Neural progenitor cell (in vitro differentiated cells): ENCODE measurements at regions not wholly inside any gene's neighbourhood (a gene's known extent, or its start where the extent isn't known, plus 50 kb on each side); places are given as distances from the start of the nearest gene placed in this dataset.

Experiments
- CTCF ChIP-seq: fragments of 200-600 bp; sonication (generic); IDR thresholded peaks from 2 replicates; pipeline ENCODE4 v1.5.1; 2017; ENCODE audit warnings: antibody characterized with exemption, mild to moderate bottlenecking
- EZH2 ChIP-seq: fragments of 200-600 bp; sonication (generic); IDR thresholded peaks from 2 replicates; pipeline ENCODE4 v1.6.1; 2017; ENCODE audit warnings: antibody characterized with exemption, mild to moderate bottlenecking, moderate library complexity

GRCh38 chr3:112741983-112742382 lies 101.0 kb upstream of the CCDC80 start:
- no peak for TF ChIP-seq CTCF
- no peak for TF ChIP-seq EZH2
